ENCODE measurements at regions not wholly inside any gene's neighbourhood (a gene's known extent, or its start where the extent isn't known, plus 50 kb on each side); places are given as distances from the start of the nearest gene placed in this dataset.

- Histone ChIP-seq H3K9ac (ENCODE audit: low read length in 2 of 2) (no peak overlapping the region), H3K4me1 (ENCODE audit: control insufficient read depth, insufficient read depth, low read length) (peaks cover 5% of the 10 kb centered on the region), H3K9me3 (ENCODE audit: control insufficient read depth in 2 of 2, low read length in 2 of 2) (no peaks in the 10 kb centered on the region), H3K36me3 (ENCODE audit: control insufficient read depth in 2 of 2, insufficient read depth in 2 of 2, low read length in 2 of 2) (no peaks in the 10 kb centered on the region), H3K27me3 (ENCODE audit: control insufficient read depth in 1 of 2, insufficient read depth in 2 of 2, low read length in 2 of 2) (no peaks in the 10 kb centered on the region), H3K4me3 (ENCODE audit: low read length in 2 of 2) (no peak overlapping the region), H3K27ac (ENCODE audit: low read length) (no peak overlapping the region)
Observed at GRCh38 chrX:13102636-13103035, 58.2 kb upstream of the FAM9C start.

- Histone ChIP-seq H3K9ac (ENCODE audit: low read length in 2 of 2) (no peak overlapping the region), H3K27me3 (ENCODE audit: control insufficient read depth in 1 of 2, insufficient read depth in 2 of 2, low read length in 2 of 2) (no peaks in the 10 kb centered on the region), H3K4me3 (ENCODE audit: low read length in 2 of 2) (no peak overlapping the region), H3K36me3 (ENCODE audit: control insufficient read depth in 2 of 2, insufficient read depth in 2 of 2, low read length in 2 of 2) (no peaks in the 10 kb centered on the region), H3K27ac (ENCODE audit: low read length) (no peak overlapping the region), H3K9me3 (ENCODE audit: control insufficient read depth in 2 of 2, low read length in 2 of 2) (no peaks in the 10 kb centered on the region), H3K4me1 (ENCODE audit: control insufficient read depth, insufficient read depth, low read length) (peaks cover 5% of the 10 kb centered on the region)
Observed at GRCh38 chrX:13101441-13102139, 57.2 kb upstream of the FAM9C start.

- H3K9ac ChIP-seq (ENCODE audit: low read length in 2 of 2) = no peak overlapping the region
- peaks cover 5% of the 10 kb centered on the region for H3K4me1 ChIP-seq (ENCODE audit: control insufficient read depth, insufficient read depth, low read length)
- no peaks in the 10 kb centered on the region for H3K36me3 ChIP-seq (ENCODE audit: control insufficient read depth in 2 of 2, insufficient read depth in 2 of 2, low read length in 2 of 2)
- H3K27me3 ChIP-seq (ENCODE audit: control insufficient read depth in 1 of 2, insufficient read depth in 2 of 2, low read length in 2 of 2) = no peaks in the 10 kb centered on the region
- no peak overlapping the region for H3K27ac ChIP-seq (ENCODE audit: low read length)
- no peaks in the 10 kb centered on the region for H3K9me3 ChIP-seq (ENCODE audit: control insufficient read depth in 2 of 2, low read length in 2 of 2)
- no peak overlapping the region for H3K4me3 ChIP-seq (ENCODE audit: low read length in 2 of 2)
Observed at GRCh38 chrX:13099121-13099520, 54.7 kb upstream of the FAM9C start.

GRCh38 chrX:13096728-13097127, 52.3 kb upstream of the FAM9C start:
- peaks cover 5% of the 10 kb centered on the region for H3K4me1 ChIP-seq (ENCODE audit: control insufficient read depth, insufficient read depth, low read length)
- no peaks in the 10 kb centered on the region for H3K36me3 ChIP-seq (ENCODE audit: control insufficient read depth in 2 of 2, insufficient read depth in 2 of 2, low read length in 2 of 2)
- peaks cover 0 to 4% of the 10 kb centered on the region in 2 donors for H3K9me3 ChIP-seq (ENCODE audit: control insufficient read depth in 2 of 2, low read length in 2 of 2)
- H3K27ac ChIP-seq (ENCODE audit: low read length) = no peak overlapping the region
- H3K27me3 ChIP-seq (ENCODE audit: control insufficient read depth in 1 of 2, insufficient read depth in 2 of 2, low read length in 2 of 2) = no peaks in the 10 kb centered on the region
- H3K9ac ChIP-seq (ENCODE audit: low read length in 2 of 2) = no peak overlapping the region
- no peak overlapping the region for H3K4me3 ChIP-seq (ENCODE audit: low read length in 2 of 2)

- Histone ChIP-seq H3K27me3 (ENCODE audit: control insufficient read depth in 1 of 2, insufficient read depth in 2 of 2, low read length in 2 of 2) (no peaks in the 10 kb centered on the region), H3K36me3 (ENCODE audit: control insufficient read depth in 2 of 2, insufficient read depth in 2 of 2, low read length in 2 of 2) (no peaks in the 10 kb centered on the region), H3K9ac (ENCODE audit: low read length in 2 of 2) (no peak overlapping the region), H3K4me1 (ENCODE audit: control insufficient read depth, insufficient read depth, low read length) (peaks cover 2% of the 10 kb centered on the region), H3K9me3 (ENCODE audit: control insufficient read depth in 2 of 2, low read length in 2 of 2) (peaks cover 0 to 4% of the 10 kb centered on the region in 2 donors), H3K4me3 (ENCODE audit: low read length in 2 of 2) (no peak overlapping the region), H3K27ac (ENCODE audit: low read length) (no peak overlapping the region)
Observed at GRCh38 chrX:13094828-13095341, 50.5 kb upstream of the FAM9C start.

GRCh38 chrX:13094374-13094773, 50.0 kb upstream of the FAM9C start:
- Histone ChIP-seq H3K9me3 (ENCODE audit: control insufficient read depth in 2 of 2, low read length in 2 of 2) (peaks cover 0 to 4% of the 10 kb centered on the region in 2 donors), H3K9ac (ENCODE audit: low read length in 2 of 2) (no peak overlapping the region), H3K27me3 (ENCODE audit: control insufficient read depth in 1 of 2, insufficient read depth in 2 of 2, low read length in 2 of 2) (no peaks in the 10 kb centered on the region), H3K36me3 (ENCODE audit: control insufficient read depth in 2 of 2, insufficient read depth in 2 of 2, low read length in 2 of 2) (no peaks in the 10 kb centered on the region), H3K27ac (ENCODE audit: low read length) (no peak overlapping the region), H3K4me3 (ENCODE audit: low read length in 2 of 2) (no peak overlapping the region), H3K4me1 (ENCODE audit: control insufficient read depth, insufficient read depth, low read length) (peaks cover 2% of the 10 kb centered on the region)

All from stomach smooth muscle (tissue), 2 donors.